GM21390 (cell line): ENCODE measurements at regions not wholly inside any gene's neighbourhood (a gene's known extent, or its start where the extent isn't known, plus 50 kb on each side); places are given as distances from the start of the nearest gene placed in this dataset.
"Not testable (repeated sequence)": the region's sequence is repeated elsewhere in the genome, so short reads cannot be mapped to it uniquely, and the experiment has no call there.

Experiments
- ATAC-seq: cut with Tn5 transposase; IDR thresholded peaks from one replicate; pipeline ENCODE4 v1.9.1; 2021; ENCODE audit not compliant: unreplicated experiment

DNA sequence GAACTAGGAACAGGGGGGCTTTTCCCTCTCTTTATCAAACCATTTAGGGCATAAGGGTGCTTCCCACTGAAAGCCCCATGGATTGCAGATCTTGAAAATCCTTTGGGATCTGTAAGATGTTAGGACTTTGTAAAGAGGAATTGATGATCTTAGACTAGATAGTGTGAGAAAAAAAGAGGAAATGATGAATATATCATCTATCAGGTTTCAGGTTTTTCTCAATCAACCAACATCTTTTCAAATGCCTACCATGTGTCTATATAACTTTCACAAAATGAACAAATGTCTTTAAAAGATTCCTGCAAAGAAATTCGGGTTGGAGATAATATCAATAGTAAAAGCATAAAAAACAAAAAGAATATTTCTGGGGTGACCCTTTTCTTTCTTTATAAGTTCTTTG is 50.1 kb downstream of the KCNC4 start:
- ATAC-seq: no peak

DNA sequence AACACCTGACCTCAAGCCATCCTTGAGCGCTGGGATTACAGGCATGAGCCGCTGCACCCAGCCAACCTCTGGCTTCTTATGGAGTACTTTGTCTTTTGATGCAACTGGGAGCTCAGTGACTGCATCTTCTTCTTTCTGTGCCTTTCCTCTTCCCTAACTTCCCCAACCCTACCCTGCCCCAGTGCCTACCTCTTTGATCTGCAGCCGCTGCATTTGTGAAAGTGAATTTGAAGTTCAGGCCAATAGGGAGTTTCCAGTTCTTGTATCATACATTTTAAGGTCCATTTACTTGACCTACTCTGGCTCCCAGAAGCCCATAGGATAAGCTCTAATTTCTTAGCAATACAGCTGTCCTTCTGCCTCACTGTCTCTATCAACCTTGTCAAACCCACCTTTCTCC is 52.2 kb downstream of the KCNC4 start:
- ATAC-seq: no peak

GRCh38 chr1:110262846-110263631 is 52.9 kb downstream of the KCNC4 start:
- ATAC-seq: peak; percentile 66

DNA sequence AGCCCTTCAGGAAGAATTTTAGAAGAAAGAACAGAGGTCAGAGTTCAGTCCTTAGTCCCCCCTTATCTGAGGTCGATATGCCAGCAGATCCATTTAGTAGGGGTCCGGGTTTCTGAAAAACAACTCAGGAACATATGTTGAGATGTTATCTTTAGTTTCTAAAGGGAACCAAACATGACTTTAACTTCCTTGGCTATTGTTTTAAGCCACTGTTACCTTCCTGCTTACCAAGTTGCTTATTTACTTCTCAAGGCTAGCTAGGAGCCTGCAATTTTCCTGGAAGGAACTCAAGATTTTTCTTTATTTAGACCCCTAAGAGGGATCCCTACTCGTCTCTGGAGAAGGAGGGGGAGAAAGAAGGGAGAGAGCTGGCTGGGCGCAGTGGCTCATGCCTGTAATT is 54.3 kb downstream of the KCNC4 start:
- ATAC-seq: no peak

DNA sequence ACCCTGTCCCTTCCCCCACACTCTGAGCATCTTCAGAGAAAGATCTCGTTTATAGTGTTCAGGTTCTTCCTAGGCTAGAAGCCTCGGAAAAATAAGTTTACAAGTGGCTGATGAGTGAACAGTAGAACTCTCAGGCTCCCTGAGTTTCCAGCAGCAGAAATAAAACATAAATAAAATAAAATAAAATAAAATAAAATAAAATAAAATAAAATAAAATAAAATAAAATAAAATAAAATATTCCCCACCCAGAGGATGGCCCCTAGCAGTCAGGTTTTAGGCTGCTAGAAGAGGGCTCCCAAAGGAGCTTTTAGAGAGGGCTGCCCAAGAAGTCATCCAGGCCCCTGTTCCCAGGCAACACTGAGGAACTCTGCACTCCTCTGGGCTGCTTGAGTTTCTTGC is 55.1 kb downstream of the KCNC4 start:
- ATAC-seq: no peak

- ATAC-seq: no peak
These were observed 56.7 kb downstream of the KCNC4 start for GRCh38 chr1:110266834-110267233.

- ATAC-seq: no peak
These were observed 57.1 kb downstream of the KCNC4 start for GRCh38 chr1:110267260-110267659.

GRCh38 chr1:110272045-110272444 is 61.9 kb downstream of the KCNC4 start:
- no peak for ATAC-seq

- not testable (repeated sequence) for ATAC-seq
These were observed 63.7 kb downstream of the KCNC4 start for GRCh38 chr1:110273832-110274231.

DNA sequence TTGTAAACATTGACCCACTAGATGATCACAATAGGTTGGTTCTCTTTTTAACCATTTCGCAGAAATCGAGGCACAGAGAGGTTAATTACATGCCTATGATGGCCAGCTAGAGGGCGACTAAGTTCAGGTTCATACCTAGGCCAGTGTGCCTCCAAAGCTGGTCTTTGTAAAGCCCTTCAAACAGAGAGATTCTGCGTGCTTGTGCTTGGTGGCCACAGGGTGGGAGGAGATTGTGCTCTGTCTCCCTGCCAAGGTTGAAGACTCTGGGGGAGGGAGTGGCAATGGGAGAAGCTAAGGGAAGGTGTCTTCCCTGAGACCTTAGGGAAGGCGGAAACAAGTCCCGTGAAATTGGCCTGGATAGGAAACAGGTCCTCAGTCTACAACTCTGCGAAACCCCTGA is 59.1 kb upstream of the RBM15 start:
- no peak for ATAC-seq

DNA sequence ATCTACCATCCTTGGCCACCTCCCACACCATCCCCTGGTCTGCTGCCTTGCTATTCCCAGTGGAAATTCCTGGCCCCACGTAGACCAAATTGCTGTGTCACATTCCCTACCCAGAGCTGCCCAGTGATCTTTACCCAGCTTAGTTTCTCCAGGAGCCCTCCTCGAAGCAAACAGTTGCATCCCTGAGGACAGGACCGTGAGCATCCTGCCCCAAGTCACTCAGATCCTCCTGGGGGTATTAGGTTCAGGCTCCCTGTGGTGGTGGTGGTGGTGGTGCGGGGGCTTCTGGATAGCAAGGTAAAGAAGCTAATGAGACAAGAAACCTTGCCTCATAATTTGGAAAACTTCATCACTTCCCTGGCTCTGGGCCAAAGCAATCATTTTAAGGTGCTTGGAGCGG is 58.4 kb upstream of the RBM15 start:
- no peak for ATAC-seq

DNA sequence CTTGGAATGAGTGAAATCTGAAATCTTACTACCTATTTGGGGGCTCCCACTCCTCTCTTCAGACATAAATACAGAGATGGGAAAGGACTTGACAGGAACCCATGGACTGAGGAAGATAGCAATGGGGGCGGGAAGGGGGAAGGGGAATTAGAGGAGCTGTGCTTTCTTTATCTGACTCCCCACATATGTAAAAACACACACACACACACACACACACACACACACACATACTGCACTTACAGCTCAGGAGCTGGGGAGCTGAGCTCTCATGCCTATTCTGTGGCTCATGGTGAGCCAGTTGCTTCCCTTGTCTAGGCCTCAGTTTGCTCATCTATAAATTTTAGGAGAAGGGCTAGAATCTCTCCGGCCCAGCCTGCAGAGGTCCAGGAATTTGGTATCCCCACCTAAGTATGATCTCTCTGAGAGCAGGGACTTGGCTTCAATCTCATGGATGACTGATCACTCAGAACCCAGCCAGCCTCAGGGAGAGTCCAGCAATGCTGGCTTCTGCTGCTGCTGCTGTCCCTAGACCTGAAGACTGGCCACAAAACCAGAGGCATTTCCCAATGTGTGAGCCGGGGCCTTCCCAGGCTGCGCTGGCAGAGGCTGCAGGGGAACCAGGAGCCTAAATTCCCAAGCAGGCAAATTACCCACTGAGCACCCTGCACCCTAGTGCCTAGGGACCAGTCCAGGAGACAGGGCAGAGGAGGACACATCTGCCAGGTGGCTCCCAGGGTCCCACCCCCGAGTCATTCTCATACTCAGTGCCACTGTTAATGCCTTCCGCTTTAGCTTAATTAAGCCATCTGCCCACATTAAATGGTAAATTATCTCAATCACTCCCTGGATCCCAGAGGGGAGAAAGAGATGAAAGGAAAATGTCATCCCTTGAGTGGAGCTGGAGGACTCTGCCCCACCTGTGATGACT is 57.5 kb upstream of the RBM15 start:
- ATAC-seq: no peak

- no peak for ATAC-seq
These were observed 56.8 kb upstream of the RBM15 start for GRCh38 chr1:110282395-110282794.

DNA sequence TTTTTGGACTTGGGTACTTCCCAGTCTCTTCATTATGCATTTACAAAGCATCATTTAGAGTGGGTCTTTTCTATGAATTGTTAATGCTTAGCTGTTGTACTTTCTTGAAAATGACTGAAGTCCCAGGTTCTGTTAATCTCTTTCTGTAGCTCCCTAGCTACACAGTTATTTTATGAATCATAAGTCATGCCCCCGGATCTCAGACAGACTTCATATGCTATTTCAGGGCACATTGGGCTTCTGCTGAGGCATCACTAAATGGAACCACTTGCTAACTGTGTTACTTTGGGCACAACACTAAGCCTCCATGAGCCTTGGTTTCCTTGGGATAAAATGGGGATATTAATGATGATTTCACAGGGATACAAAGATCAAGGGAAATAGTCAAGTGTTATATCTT is 55.5 kb upstream of the RBM15 start:
- no peak for ATAC-seq

- ATAC-seq: no peak
These were observed 53.9 kb upstream of the RBM15 start for GRCh38 chr1:110285316-110285715.

DNA sequence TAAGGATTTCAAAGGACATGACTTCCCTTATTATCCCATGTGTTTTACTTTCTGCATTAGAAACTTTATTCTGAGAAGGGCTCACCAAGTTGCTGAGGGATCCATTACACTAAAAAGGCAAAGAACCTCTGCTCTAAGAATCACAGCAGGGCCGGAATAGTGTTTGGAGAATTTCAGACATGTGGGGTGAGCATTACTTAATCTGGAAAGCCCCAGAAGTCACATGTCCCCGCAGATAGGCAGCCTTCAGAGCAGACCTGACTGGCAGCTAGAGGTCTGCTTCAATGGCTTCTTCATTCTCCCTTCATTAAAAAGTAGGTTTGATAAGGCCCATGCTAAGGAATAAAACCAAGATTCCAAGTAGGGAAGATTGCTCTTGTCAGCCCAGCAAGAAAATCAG is 52.6 kb upstream of the RBM15 start:
- ATAC-seq: no peak

GRCh38 chr1:110288111-110288510 is 51.1 kb upstream of the RBM15 start:
- no peak for ATAC-seq
